ENCODE measurements at regions not wholly inside any gene's neighbourhood (a gene's known extent, or its start where the extent isn't known, plus 50 kb on each side); places are given as distances from the start of the nearest gene placed in this dataset.

- H3K27ac Mint-ChIP-seq (ENCODE audit: unreplicated experiment) = no peak overlapping the region
- no peaks in the 10 kb centered on the region for H3K36me3 Mint-ChIP-seq (ENCODE audit: unreplicated experiment)
- H3K9me3 Mint-ChIP-seq (ENCODE audit: unreplicated experiment) = no peaks in the 10 kb centered on the region
- peaks cover 18% of the 10 kb centered on the region for H3K27me3 Mint-ChIP-seq (ENCODE audit: unreplicated experiment)
- DNase-seq (ENCODE audit: extremely low spot score, unreplicated experiment) = no peak
- H3K4me3 Mint-ChIP-seq (ENCODE audit: unreplicated experiment) = no peak overlapping the region
- no peaks in the 10 kb centered on the region for H3K4me1 Mint-ChIP-seq (ENCODE audit: unreplicated experiment)
- no peak for TF ChIP-seq CTCF (IDR thresholded peaks at IDR 0.05)
These were observed 308.9 kb downstream of the ETAA1 start for GRCh38 chr2:67706082-67706481.

GRCh38 chr2:67707896-67708295 lies 310.8 kb downstream of the ETAA1 start:
- no peaks in the 10 kb centered on the region for H3K9me3 Mint-ChIP-seq (ENCODE audit: unreplicated experiment)
- H3K36me3 Mint-ChIP-seq (ENCODE audit: unreplicated experiment) = no peaks in the 10 kb centered on the region
- no peak for DNase-seq (ENCODE audit: extremely low spot score, unreplicated experiment)
- no peak overlapping the region for H3K27ac Mint-ChIP-seq (ENCODE audit: unreplicated experiment)
- H3K27me3 Mint-ChIP-seq (ENCODE audit: unreplicated experiment) = peaks cover 23% of the 10 kb centered on the region
- H3K4me3 Mint-ChIP-seq (ENCODE audit: unreplicated experiment) = no peak overlapping the region
- TF ChIP-seq CTCF (IDR thresholded peaks at IDR 0.05) = no peak
- H3K4me1 Mint-ChIP-seq (ENCODE audit: unreplicated experiment) = no peaks in the 10 kb centered on the region

DNA sequence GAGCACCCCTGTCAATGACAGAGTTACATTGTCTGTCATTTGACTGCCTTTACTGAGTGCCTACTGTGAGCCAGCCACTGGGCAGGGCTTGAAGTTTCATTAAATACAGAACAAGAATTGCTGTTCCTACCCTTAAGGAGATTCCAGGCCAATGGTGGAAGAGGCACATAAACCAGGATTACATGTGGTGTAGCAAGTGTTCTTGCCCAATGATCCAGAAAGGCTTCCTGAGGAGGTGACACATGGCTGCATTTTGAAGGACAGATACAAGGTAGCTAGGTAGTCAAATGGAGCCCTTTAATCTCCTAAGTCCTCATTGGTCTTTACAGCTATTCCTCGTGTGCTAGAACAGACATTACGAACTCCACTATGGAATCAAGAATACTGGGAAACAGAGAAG lies 312.7 kb downstream of the ETAA1 start:
- H3K36me3 Mint-ChIP-seq (ENCODE audit: unreplicated experiment) = no peaks in the 10 kb centered on the region
- no peak overlapping the region for H3K4me3 Mint-ChIP-seq (ENCODE audit: unreplicated experiment)
- H3K9me3 Mint-ChIP-seq (ENCODE audit: unreplicated experiment) = no peaks in the 10 kb centered on the region
- H3K27me3 Mint-ChIP-seq (ENCODE audit: unreplicated experiment) = peaks cover 21% of the 10 kb centered on the region
- no peak for DNase-seq (ENCODE audit: extremely low spot score, unreplicated experiment)
- H3K27ac Mint-ChIP-seq (ENCODE audit: unreplicated experiment) = no peak overlapping the region
- no peak for TF ChIP-seq CTCF (IDR thresholded peaks at IDR 0.05)
- no peaks in the 10 kb centered on the region for H3K4me1 Mint-ChIP-seq (ENCODE audit: unreplicated experiment)

DNA sequence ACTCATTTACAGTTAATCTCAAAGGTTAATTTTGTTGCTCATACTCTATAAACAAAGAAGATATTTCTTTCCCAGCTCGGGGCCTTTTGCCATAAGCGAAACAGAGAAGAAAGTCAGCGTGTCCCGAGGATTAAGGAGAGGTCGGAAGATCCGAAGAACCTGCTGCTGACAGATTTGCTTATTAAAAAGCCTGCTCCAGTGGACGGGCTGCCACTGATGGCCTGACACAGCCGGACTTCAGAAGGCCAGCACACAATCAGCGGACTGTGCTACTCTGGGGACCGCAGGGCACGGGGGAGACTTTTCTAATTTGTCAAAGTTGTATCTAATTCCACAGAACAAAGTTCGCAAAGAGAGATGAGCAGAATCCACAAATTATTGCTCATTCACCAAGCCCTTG lies 315.4 kb downstream of the ETAA1 start:
- Mint-ChIP-seq H3K27me3 (ENCODE audit: unreplicated experiment) (peaks cover 16% of the 10 kb centered on the region), H3K27ac (ENCODE audit: unreplicated experiment) (no peak overlapping the region), H3K4me1 (ENCODE audit: unreplicated experiment) (no peaks in the 10 kb centered on the region), H3K9me3 (ENCODE audit: unreplicated experiment) (no peaks in the 10 kb centered on the region), H3K36me3 (ENCODE audit: unreplicated experiment) (no peaks in the 10 kb centered on the region), H3K4me3 (ENCODE audit: unreplicated experiment) (no peak overlapping the region)
- DNase-seq (ENCODE audit: extremely low spot score, unreplicated experiment) = no peak
- no peak for TF ChIP-seq CTCF (IDR thresholded peaks at IDR 0.05)

DNA sequence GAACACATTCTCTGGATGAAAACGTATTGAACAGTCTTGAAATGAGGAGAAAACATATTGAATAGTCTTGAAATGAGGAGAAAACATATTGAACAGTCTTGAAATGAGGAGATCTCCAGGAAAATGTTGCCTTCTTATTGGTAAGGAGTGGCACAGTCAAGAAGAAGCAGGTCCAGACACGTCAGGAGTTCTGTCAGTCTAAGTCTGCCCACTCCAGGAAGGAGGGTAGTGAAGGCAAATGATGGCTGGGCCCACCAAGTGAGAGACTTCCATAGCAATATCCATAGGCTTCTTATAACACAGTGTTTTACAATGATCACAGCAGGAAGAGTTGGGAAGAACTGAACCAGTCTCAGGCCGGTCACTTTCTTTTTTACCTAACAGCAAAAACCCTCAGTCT lies 316.2 kb downstream of the ETAA1 start:
- no peak for DNase-seq (ENCODE audit: extremely low spot score, unreplicated experiment)
- H3K4me3 Mint-ChIP-seq (ENCODE audit: unreplicated experiment) = no peak overlapping the region

More for the DNA sequence above, 316.2 kb downstream of the ETAA1 start:
- Mint-ChIP-seq H3K4me1 (ENCODE audit: unreplicated experiment) (no peaks in the 10 kb centered on the region), H3K9me3 (ENCODE audit: unreplicated experiment) (no peaks in the 10 kb centered on the region), H3K36me3 (ENCODE audit: unreplicated experiment) (no peaks in the 10 kb centered on the region), H3K27me3 (ENCODE audit: unreplicated experiment) (peaks cover 12% of the 10 kb centered on the region), H3K27ac (ENCODE audit: unreplicated experiment) (no peak overlapping the region)
- no peak for TF ChIP-seq CTCF (IDR thresholded peaks at IDR 0.05)

Measured in osteocyte (in vitro differentiated cells).